Thymus (tissue), 11 donors: ENCODE measurements at regions not wholly inside any gene's neighbourhood (a gene's known extent, or its start where the extent isn't known, plus 50 kb on each side); places are given as distances from the start of the nearest gene placed in this dataset.
"Not testable (repeated sequence)": the region's sequence is repeated elsewhere in the genome, so short reads cannot be mapped to it uniquely, and the experiment has no call there.

Experiments
- DNase-seq, 9 donors: peaks; one replicate each; pipeline ENCODE4 v3.0.0-alpha.2; 2013; ENCODE audit warnings: low spot score in 9 of 9, low read depth in 6 of 9, missing footprints in 1 of 9
- H3K27ac ChIP-seq, 2 donors: one replicate each; pipeline ENCODE4 v1.5.1; 2013; ENCODE audit warnings: control low read depth in 1 of 2, low read depth in 1 of 2, low read length in 1 of 2, mild to moderate bottlenecking in 1 of 2, moderate library complexity in 1 of 2
- H3K27me3 ChIP-seq, 2 donors: one replicate each; pipeline ENCODE4 v1.5.1; 2013; ENCODE audit warnings: low read length in 1 of 2; ENCODE audit not compliant: control insufficient read depth in 2 of 2, insufficient read depth in 1 of 2
- H3K36me3 ChIP-seq, 2 donors: one replicate each; pipeline ENCODE4 v1.5.1; 2013; ENCODE audit warnings: low read length in 1 of 2, mild to moderate bottlenecking in 1 of 2, moderate library complexity in 1 of 2; ENCODE audit not compliant: control insufficient read depth in 2 of 2, insufficient read depth in 2 of 2
- H3K4me1 ChIP-seq, 2 donors: one replicate each; pipeline ENCODE4 v1.5.1; 2013; ENCODE audit warnings: low read length in 2 of 2; ENCODE audit not compliant: control insufficient read depth in 2 of 2, insufficient read depth in 2 of 2
- H3K4me3 ChIP-seq, 2 donors: one replicate each; pipeline ENCODE4 v1.5.1; 2013; ENCODE audit warnings: low read length in 2 of 2, control low read depth in 1 of 2, mild to moderate bottlenecking in 1 of 2
- H3K9me3 ChIP-seq, 2 donors: one replicate each; pipeline ENCODE4 v1.5.1; 2013; ENCODE audit warnings: low read length in 1 of 2, mild to moderate bottlenecking in 1 of 2; ENCODE audit not compliant: control insufficient read depth in 2 of 2, insufficient read depth in 1 of 2
- WGBS: extraction: QIAGEN DNeasy Blood & Tissue Kit; methylation state at CpG from one replicate; pipeline ENCODE4 v1.1.7; 2013; 5-methylcytosine and 5-hydroxymethylcytosine counted together
- donor health status: healthy.

DNA sequence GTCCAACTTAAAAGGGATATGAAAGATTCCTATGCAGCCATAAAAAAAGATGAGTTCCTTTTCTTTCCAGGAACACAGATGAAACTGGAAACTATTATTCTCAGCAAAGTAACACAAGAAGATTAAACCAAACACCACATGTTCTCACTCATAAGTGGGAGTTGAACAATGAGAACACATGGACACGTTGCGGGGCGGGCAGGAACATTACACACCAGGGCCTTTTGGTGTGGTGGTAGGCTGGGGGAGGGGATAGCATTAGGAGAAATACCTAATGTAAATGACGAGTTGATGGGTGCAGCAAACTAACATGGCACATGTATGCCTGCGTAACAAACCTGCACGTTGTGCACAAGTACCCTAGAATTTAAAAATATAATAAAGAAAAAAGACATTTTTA, 516.1 kb downstream of the LRRC70 start:
- 93% methylated on average over 6 of the region's 6 CpGs for WGBS
- H3K4me3 ChIP-seq: no peak overlapping the region
- peaks cover 0 to 11% of the 10 kb centered on the region in 2 donors for H3K9me3 ChIP-seq
- no peak overlapping the region for H3K27ac ChIP-seq
- H3K36me3 ChIP-seq: no peaks in the 10 kb centered on the region
- no peaks in the 10 kb centered on the region for H3K4me1 ChIP-seq
- DNase-seq: no peak
- no peaks in the 10 kb centered on the region for H3K27me3 ChIP-seq

DNA sequence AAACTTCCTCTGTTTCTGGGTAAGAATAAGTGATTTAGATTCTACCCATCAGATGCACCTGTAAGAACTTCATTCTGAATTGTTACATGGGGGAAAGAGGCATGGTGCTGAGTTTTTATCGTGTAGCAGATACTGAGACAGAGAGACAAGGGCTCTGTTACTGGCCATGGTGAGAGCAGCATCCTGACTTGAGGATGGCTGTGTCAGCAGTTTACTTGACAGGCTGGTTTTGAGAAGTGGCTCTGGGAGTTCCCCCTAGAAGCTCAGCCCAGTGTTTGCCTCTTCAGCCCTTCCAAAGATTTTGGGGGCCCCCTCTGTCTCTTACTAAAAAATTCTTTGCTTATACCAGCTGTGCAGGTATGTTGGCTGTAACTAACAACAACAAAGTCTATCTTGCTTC, 510.5 kb downstream of the LRRC70 start:
- Histone ChIP-seq H3K4me3 (no peak overlapping the region), H3K36me3 (no peaks in the 10 kb centered on the region), H3K9me3 (peaks cover 0 to 16% of the 10 kb centered on the region in 2 donors), H3K4me1 (no peaks in the 10 kb centered on the region), H3K27ac (no peak overlapping the region), H3K27me3 (no peaks in the 10 kb centered on the region)
- 86% methylated on average over 1 of the region's 1 CpG for WGBS
- no peak for DNase-seq

DNA sequence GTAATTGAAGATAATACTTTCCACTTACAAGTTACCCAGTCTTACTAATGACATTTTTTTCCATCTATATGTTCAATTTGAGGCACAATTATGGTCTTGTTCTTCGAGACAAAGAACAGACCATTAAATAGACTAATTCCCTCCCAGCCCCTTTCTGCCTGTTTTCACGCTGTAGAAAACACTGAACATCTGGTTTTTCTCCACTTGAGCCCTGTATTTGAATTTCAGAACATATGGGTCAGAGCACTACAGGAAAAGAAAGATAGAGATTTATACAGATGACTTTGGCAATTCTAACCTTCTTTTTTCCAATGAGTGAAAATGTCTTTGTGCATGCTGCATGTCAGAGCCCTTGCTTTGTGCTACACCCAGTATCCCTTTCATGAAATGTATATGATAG, 506.9 kb downstream of the LRRC70 start:
- H3K4me3 ChIP-seq: no peak overlapping the region
- H3K36me3 ChIP-seq: no peaks in the 10 kb centered on the region
- DNase-seq: no peak
- no peak overlapping the region for H3K27ac ChIP-seq
- no peaks in the 10 kb centered on the region for H3K4me1 ChIP-seq
- 43% methylated on average over 2 of the region's 2 CpGs for WGBS
- no peaks in the 10 kb centered on the region for H3K27me3 ChIP-seq
- peaks cover 0 to 13% of the 10 kb centered on the region in 2 donors for H3K9me3 ChIP-seq

DNA sequence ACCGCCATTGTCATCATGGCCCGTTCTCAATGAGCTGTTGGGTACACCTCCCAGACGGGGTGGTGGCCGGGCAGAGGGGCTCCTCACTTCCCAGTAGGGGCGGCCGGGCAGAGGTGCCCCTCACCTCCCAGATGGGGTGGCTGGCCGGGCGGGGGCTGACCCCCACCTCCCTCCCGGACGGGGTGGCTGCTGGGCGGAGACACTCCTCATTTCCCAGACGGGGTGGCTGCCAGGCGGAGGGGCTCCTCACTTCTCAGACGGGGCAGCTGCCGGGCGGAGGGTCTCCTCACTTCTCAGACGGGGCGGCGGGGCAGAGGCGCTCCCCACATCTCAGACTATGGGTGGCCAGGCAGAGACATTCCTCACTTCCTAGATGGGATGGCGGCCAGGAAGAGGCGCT, 505.1 kb downstream of the LRRC70 start:
- H3K9me3 ChIP-seq, H3K4me3 ChIP-seq, H3K27ac ChIP-seq, H3K27me3 ChIP-seq, H3K36me3 ChIP-seq, DNase-seq, H3K4me1 ChIP-seq: not testable (repeated sequence)
- WGBS: 92% methylated on average over 21 of the region's 22 CpGs

DNA sequence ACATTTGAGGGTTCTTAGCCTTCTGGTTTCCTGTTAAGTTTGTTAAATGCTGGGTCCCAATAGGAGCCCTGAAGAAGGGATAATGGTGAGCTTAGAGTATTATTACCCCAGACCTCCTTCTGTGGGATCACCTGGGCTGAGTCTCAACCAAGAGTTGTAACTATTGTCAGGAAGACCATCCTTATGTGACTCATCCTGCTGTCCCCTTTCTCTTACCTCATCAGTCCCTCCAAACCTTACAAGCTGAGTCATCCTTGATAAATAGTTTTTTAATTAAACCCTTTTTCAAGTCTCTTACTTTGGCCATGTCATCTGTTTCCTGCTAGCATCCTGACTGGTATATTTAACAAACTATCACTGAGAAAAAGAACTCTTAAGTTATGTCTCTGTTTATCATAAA, 502.8 kb downstream of the LRRC70 start:
- Histone ChIP-seq H3K4me3 (no peak overlapping the region), H3K27me3 (no peaks in the 10 kb centered on the region), H3K4me1 (no peaks in the 10 kb centered on the region), H3K27ac (no peak overlapping the region), H3K9me3 (peaks cover 0 to 9% of the 10 kb centered on the region in 2 donors), H3K36me3 (no peaks in the 10 kb centered on the region)
- DNase-seq: no peak

DNA sequence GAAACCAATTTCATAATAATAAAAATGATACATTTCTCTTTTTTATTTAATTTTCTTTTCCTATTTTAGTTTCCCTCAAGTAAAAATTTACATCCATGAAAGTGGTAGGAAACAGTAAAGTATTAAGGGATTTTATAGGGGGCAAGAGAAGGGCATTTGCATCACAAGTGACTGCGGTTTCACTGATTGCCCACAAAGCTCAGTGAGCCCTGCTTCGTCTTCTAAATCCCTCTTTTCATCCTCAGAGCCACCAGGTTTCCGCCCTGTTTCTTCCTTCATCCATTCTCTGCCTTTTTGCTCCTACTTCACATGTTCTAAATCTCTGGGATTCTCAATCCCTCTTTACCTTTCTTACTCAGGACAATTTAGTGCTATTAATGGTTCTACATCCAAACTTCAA, 491.4 kb downstream of the LRRC70 start:
- Histone ChIP-seq H3K9me3 (no peaks in the 10 kb centered on the region), H3K27me3 (no peaks in the 10 kb centered on the region), H3K27ac (no peak overlapping the region), H3K4me1 (no peaks in the 10 kb centered on the region), H3K36me3 (no peaks in the 10 kb centered on the region), H3K4me3 (no peak overlapping the region)
- 89% methylated on average over 3 of the region's 3 CpGs for WGBS
- DNase-seq: no peak

DNA sequence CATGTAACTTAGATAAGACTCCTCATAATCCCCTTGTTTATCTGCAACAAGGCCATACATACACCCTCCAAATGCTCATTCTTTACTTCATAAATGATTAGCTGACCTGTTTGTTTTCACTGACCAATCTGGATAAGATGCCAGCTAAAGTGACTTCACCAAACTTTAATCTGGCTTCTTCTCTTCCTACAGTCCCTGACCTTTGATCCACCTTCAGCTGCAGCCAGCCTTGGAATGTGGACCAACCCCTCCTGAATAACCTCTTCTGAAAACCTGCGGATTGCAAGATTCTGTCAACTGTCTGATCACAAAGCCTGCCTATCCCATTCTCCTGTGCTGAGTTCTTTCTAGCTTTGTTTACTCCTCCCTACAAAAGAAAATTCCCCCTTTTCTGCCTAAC, 476.8 kb downstream of the LRRC70 start:
- no peak overlapping the region for H3K27ac ChIP-seq
- 89% methylated on average over 1 of the region's 1 CpG for WGBS
- no peaks in the 10 kb centered on the region for H3K4me1 ChIP-seq
- H3K4me3 ChIP-seq: no peak overlapping the region
- no peaks in the 10 kb centered on the region for H3K27me3 ChIP-seq
- DNase-seq: no peak
- H3K9me3 ChIP-seq: no peaks in the 10 kb centered on the region
- H3K36me3 ChIP-seq: no peaks in the 10 kb centered on the region

DNA sequence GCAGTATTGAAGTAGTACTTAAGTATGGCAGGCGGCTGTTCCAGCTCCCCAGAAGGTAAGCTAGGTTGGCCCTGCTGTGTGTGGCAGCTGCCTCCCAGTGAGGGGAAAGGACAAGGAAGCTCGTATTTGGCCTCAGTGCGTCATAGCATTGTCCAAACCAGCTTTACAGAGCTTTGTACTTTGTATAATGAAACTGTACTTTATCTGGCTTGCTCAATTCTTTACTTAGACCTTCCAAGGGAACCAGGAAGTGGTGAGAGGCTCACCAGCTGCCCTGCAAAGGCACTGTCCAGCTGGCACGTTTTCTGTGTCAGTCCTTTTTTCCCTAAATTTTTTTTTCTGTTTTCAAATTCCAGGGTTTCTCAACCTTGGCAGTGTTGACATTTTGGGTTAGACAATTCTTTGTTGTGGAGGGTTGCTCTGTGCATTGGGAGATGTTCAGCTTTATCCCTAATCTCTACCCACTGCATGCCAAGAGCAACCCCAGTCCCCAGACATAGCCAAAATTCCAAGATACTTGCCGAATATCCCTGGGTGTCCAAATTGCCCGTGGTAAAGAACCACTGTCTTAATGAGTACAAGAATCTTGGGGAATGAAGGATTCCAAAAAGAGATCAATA, 474.5 kb downstream of the LRRC70 start:
- 82% methylated on average over 6 of the region's 6 CpGs for WGBS
- Histone ChIP-seq H3K27me3 (no peaks in the 10 kb centered on the region), H3K4me3 (no peak overlapping the region), H3K4me1 (no peaks in the 10 kb centered on the region), H3K9me3 (no peaks in the 10 kb centered on the region), H3K27ac (no peak overlapping the region), H3K36me3 (no peaks in the 10 kb centered on the region)
- no peak for DNase-seq

DNA sequence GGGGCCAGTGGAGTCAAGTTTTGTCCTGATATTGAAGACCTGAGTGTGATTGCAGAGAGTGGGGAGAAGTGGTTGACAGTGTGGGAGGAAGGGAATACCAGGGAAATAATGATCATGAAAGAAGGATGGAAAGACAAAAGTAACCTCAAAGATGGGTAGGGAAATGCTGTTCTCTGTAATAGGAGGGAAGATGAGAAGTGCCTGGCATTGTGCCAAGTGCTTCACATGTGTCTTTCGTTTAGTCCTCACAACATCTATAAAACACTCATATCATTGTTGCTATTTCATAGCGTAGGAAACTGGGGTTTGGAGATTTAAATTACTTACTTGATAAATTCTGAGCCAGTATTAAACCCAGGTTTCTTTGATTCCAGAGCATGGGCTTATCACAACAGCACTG, 472.3 kb downstream of the LRRC70 start:
- Histone ChIP-seq H3K27me3 (no peaks in the 10 kb centered on the region), H3K27ac (no peak overlapping the region), H3K4me3 (no peak overlapping the region), H3K9me3 (no peaks in the 10 kb centered on the region), H3K36me3 (no peaks in the 10 kb centered on the region), H3K4me1 (no peaks in the 10 kb centered on the region)
- DNase-seq: no peak
- WGBS: 89% methylated on average over 2 of the region's 2 CpGs

DNA sequence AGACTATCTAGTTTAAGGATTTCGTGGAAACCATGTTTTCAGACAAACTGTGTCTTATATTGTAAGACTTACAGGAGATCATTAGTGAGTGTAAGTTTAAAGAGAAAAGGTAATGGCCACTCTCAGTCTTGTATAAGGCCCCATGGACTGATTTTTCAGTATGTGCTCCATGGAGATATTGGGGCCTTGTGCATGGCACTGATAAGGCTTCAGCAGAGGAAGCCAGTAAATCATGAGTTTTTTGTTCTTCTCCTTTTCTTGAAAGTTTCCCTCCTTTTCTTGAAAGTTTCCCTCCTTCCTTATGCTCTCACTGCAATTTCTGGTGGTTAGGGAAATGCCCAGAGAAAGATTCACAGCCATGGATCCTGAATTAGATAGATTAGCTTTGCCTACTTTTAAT, 471.3 kb downstream of the LRRC70 start:
- Histone ChIP-seq H3K4me1 (no peaks in the 10 kb centered on the region), H3K27me3 (no peaks in the 10 kb centered on the region), H3K36me3 (no peaks in the 10 kb centered on the region), H3K4me3 (no peak overlapping the region), H3K27ac (no peak overlapping the region), H3K9me3 (no peaks in the 10 kb centered on the region)
- no peak for DNase-seq
- WGBS: 79% methylated on average over 1 of the region's 1 CpG
